ENCODE measurements at regions not wholly inside any gene's neighbourhood (a gene's known extent, or its start where the extent isn't known, plus 50 kb on each side); places are given as distances from the start of the nearest gene placed in this dataset.
"Not testable (repeated sequence)": the region's sequence is repeated elsewhere in the genome, so short reads cannot be mapped to it uniquely, and the experiment has no call there.

GRCh38 chr11:37246092-37246491 lies 648.1 kb upstream of the RAG2 start:
- H3K9me3 ChIP-seq (ENCODE audit: control insufficient read depth in 2 of 2, low read length in 2 of 2); H3K27me3 ChIP-seq (ENCODE audit: control insufficient read depth in 1 of 2, insufficient read depth in 2 of 2, low read length in 2 of 2); H3K36me3 ChIP-seq (ENCODE audit: control insufficient read depth in 2 of 2, insufficient read depth in 2 of 2, low read length in 2 of 2); H3K4me3 ChIP-seq (ENCODE audit: low read length in 2 of 2); H3K27ac ChIP-seq (ENCODE audit: low read length); H3K9ac ChIP-seq (ENCODE audit: low read length in 2 of 2); H3K4me1 ChIP-seq (ENCODE audit: control insufficient read depth, insufficient read depth, low read length): not testable (repeated sequence)

- no peak overlapping the region for H3K4me3 ChIP-seq (ENCODE audit: low read length in 2 of 2)
- no peaks in the 10 kb centered on the region for H3K9me3 ChIP-seq (ENCODE audit: control insufficient read depth in 2 of 2, low read length in 2 of 2)
- no peaks in the 10 kb centered on the region for H3K4me1 ChIP-seq (ENCODE audit: control insufficient read depth, insufficient read depth, low read length)
- H3K27me3 ChIP-seq (ENCODE audit: control insufficient read depth in 1 of 2, insufficient read depth in 2 of 2, low read length in 2 of 2): no peaks in the 10 kb centered on the region
- no peak overlapping the region for H3K27ac ChIP-seq (ENCODE audit: low read length)
- no peaks in the 10 kb centered on the region for H3K36me3 ChIP-seq (ENCODE audit: control insufficient read depth in 2 of 2, insufficient read depth in 2 of 2, low read length in 2 of 2)
- no peak overlapping the region for H3K9ac ChIP-seq (ENCODE audit: low read length in 2 of 2)
Observed at GRCh38 chr11:37230865-37231264, 632.8 kb upstream of the RAG2 start.

GRCh38 chr11:37223962-37224361 lies 625.9 kb upstream of the RAG2 start:
- Histone ChIP-seq H3K36me3 (ENCODE audit: control insufficient read depth in 2 of 2, insufficient read depth in 2 of 2, low read length in 2 of 2) (no peaks in the 10 kb centered on the region), H3K9me3 (ENCODE audit: control insufficient read depth in 2 of 2, low read length in 2 of 2) (no peaks in the 10 kb centered on the region), H3K27ac (ENCODE audit: low read length) (no peak overlapping the region), H3K4me1 (ENCODE audit: control insufficient read depth, insufficient read depth, low read length) (no peaks in the 10 kb centered on the region), H3K9ac (ENCODE audit: low read length in 2 of 2) (no peak overlapping the region), H3K4me3 (ENCODE audit: low read length in 2 of 2) (no peak overlapping the region), H3K27me3 (ENCODE audit: control insufficient read depth in 1 of 2, insufficient read depth in 2 of 2, low read length in 2 of 2) (no peaks in the 10 kb centered on the region)

GRCh38 chr11:37203006-37203405 lies 605.0 kb upstream of the RAG2 start:
- Histone ChIP-seq H3K27ac (ENCODE audit: low read length) (no peak overlapping the region), H3K36me3 (ENCODE audit: control insufficient read depth in 2 of 2, insufficient read depth in 2 of 2, low read length in 2 of 2) (no peaks in the 10 kb centered on the region), H3K27me3 (ENCODE audit: control insufficient read depth in 1 of 2, insufficient read depth in 2 of 2, low read length in 2 of 2) (no peaks in the 10 kb centered on the region), H3K9me3 (ENCODE audit: control insufficient read depth in 2 of 2, low read length in 2 of 2) (no peaks in the 10 kb centered on the region), H3K4me1 (ENCODE audit: control insufficient read depth, insufficient read depth, low read length) (no peaks in the 10 kb centered on the region), H3K4me3 (ENCODE audit: low read length in 2 of 2) (no peak overlapping the region), H3K9ac (ENCODE audit: low read length in 2 of 2) (no peak overlapping the region)

- H3K36me3 ChIP-seq (ENCODE audit: control insufficient read depth in 2 of 2, insufficient read depth in 2 of 2, low read length in 2 of 2): no peaks in the 10 kb centered on the region
- H3K27me3 ChIP-seq (ENCODE audit: control insufficient read depth in 1 of 2, insufficient read depth in 2 of 2, low read length in 2 of 2): no peaks in the 10 kb centered on the region
- no peak overlapping the region for H3K27ac ChIP-seq (ENCODE audit: low read length)
- no peak overlapping the region for H3K9ac ChIP-seq (ENCODE audit: low read length in 2 of 2)
- no peak overlapping the region for H3K4me3 ChIP-seq (ENCODE audit: low read length in 2 of 2)
- H3K4me1 ChIP-seq (ENCODE audit: control insufficient read depth, insufficient read depth, low read length): no peaks in the 10 kb centered on the region
- no peaks in the 10 kb centered on the region for H3K9me3 ChIP-seq (ENCODE audit: control insufficient read depth in 2 of 2, low read length in 2 of 2)
Observed at GRCh38 chr11:37199082-37199481, 601.0 kb upstream of the RAG2 start.

- H3K4me3 ChIP-seq (ENCODE audit: low read length in 2 of 2): no peak overlapping the region
- H3K4me1 ChIP-seq (ENCODE audit: control insufficient read depth, insufficient read depth, low read length): no peaks in the 10 kb centered on the region
- no peak overlapping the region for H3K9ac ChIP-seq (ENCODE audit: low read length in 2 of 2)
- no peak overlapping the region for H3K27ac ChIP-seq (ENCODE audit: low read length)
- H3K27me3 ChIP-seq (ENCODE audit: control insufficient read depth in 1 of 2, insufficient read depth in 2 of 2, low read length in 2 of 2): no peaks in the 10 kb centered on the region
- H3K9me3 ChIP-seq (ENCODE audit: control insufficient read depth in 2 of 2, low read length in 2 of 2): no peaks in the 10 kb centered on the region
- H3K36me3 ChIP-seq (ENCODE audit: control insufficient read depth in 2 of 2, insufficient read depth in 2 of 2, low read length in 2 of 2): no peaks in the 10 kb centered on the region
Observed at GRCh38 chr11:37184326-37184725, 586.3 kb upstream of the RAG2 start.

GRCh38 chr11:37182031-37182430 lies 584.0 kb upstream of the RAG2 start:
- Histone ChIP-seq H3K9ac (ENCODE audit: low read length in 2 of 2) (no peak overlapping the region), H3K36me3 (ENCODE audit: control insufficient read depth in 2 of 2, insufficient read depth in 2 of 2, low read length in 2 of 2) (no peaks in the 10 kb centered on the region), H3K4me3 (ENCODE audit: low read length in 2 of 2) (no peak overlapping the region)

GRCh38 chr11:37177721-37178120 lies 579.7 kb upstream of the RAG2 start:
- H3K36me3 ChIP-seq (ENCODE audit: control insufficient read depth in 2 of 2, insufficient read depth in 2 of 2, low read length in 2 of 2): no peaks in the 10 kb centered on the region
- H3K4me3 ChIP-seq (ENCODE audit: low read length in 2 of 2): no peak overlapping the region
- H3K9me3 ChIP-seq (ENCODE audit: control insufficient read depth in 2 of 2, low read length in 2 of 2): no peaks in the 10 kb centered on the region
- H3K9ac ChIP-seq (ENCODE audit: low read length in 2 of 2): no peak overlapping the region
- H3K27ac ChIP-seq (ENCODE audit: low read length): no peak overlapping the region
- no peaks in the 10 kb centered on the region for H3K27me3 ChIP-seq (ENCODE audit: control insufficient read depth in 1 of 2, insufficient read depth in 2 of 2, low read length in 2 of 2)
- H3K4me1 ChIP-seq (ENCODE audit: control insufficient read depth, insufficient read depth, low read length): no peaks in the 10 kb centered on the region

More at GRCh38 chr11:37182031-37182430, 584.0 kb upstream of the RAG2 start:
- no peak overlapping the region for H3K27ac ChIP-seq (ENCODE audit: low read length)
- H3K4me1 ChIP-seq (ENCODE audit: control insufficient read depth, insufficient read depth, low read length): no peaks in the 10 kb centered on the region
- no peaks in the 10 kb centered on the region for H3K9me3 ChIP-seq (ENCODE audit: control insufficient read depth in 2 of 2, low read length in 2 of 2)
- no peaks in the 10 kb centered on the region for H3K27me3 ChIP-seq (ENCODE audit: control insufficient read depth in 1 of 2, insufficient read depth in 2 of 2, low read length in 2 of 2)

GRCh38 chr11:37171451-37171850 lies 573.4 kb upstream of the RAG2 start:
- H3K4me3 ChIP-seq (ENCODE audit: low read length in 2 of 2): no peak overlapping the region
- no peaks in the 10 kb centered on the region for H3K36me3 ChIP-seq (ENCODE audit: control insufficient read depth in 2 of 2, insufficient read depth in 2 of 2, low read length in 2 of 2)
- H3K9me3 ChIP-seq (ENCODE audit: control insufficient read depth in 2 of 2, low read length in 2 of 2): no peaks in the 10 kb centered on the region
- no peak overlapping the region for H3K9ac ChIP-seq (ENCODE audit: low read length in 2 of 2)
- H3K27ac ChIP-seq (ENCODE audit: low read length): no peak overlapping the region
- no peaks in the 10 kb centered on the region for H3K27me3 ChIP-seq (ENCODE audit: control insufficient read depth in 1 of 2, insufficient read depth in 2 of 2, low read length in 2 of 2)
- H3K4me1 ChIP-seq (ENCODE audit: control insufficient read depth, insufficient read depth, low read length): no peaks in the 10 kb centered on the region

GRCh38 chr11:37170311-37170710 lies 572.3 kb upstream of the RAG2 start:
- Histone ChIP-seq H3K9me3 (ENCODE audit: control insufficient read depth in 2 of 2, low read length in 2 of 2) (no peaks in the 10 kb centered on the region), H3K9ac (ENCODE audit: low read length in 2 of 2) (no peak overlapping the region), H3K4me3 (ENCODE audit: low read length in 2 of 2) (no peak overlapping the region), H3K27me3 (ENCODE audit: control insufficient read depth in 1 of 2, insufficient read depth in 2 of 2, low read length in 2 of 2) (no peaks in the 10 kb centered on the region), H3K4me1 (ENCODE audit: control insufficient read depth, insufficient read depth, low read length) (no peaks in the 10 kb centered on the region), H3K36me3 (ENCODE audit: control insufficient read depth in 2 of 2, insufficient read depth in 2 of 2, low read length in 2 of 2) (no peaks in the 10 kb centered on the region), H3K27ac (ENCODE audit: low read length) (no peak overlapping the region)

GRCh38 chr11:37145434-37145833 lies 547.4 kb upstream of the RAG2 start:
- H3K4me3 ChIP-seq (ENCODE audit: low read length in 2 of 2); H3K9me3 ChIP-seq (ENCODE audit: control insufficient read depth in 2 of 2, low read length in 2 of 2); H3K27me3 ChIP-seq (ENCODE audit: control insufficient read depth in 1 of 2, insufficient read depth in 2 of 2, low read length in 2 of 2); H3K27ac ChIP-seq (ENCODE audit: low read length); H3K36me3 ChIP-seq (ENCODE audit: control insufficient read depth in 2 of 2, insufficient read depth in 2 of 2, low read length in 2 of 2); H3K9ac ChIP-seq (ENCODE audit: low read length in 2 of 2); H3K4me1 ChIP-seq (ENCODE audit: control insufficient read depth, insufficient read depth, low read length): not testable (repeated sequence)

GRCh38 chr11:37142591-37142990 lies 544.6 kb upstream of the RAG2 start:
- Histone ChIP-seq H3K4me3 (ENCODE audit: low read length in 2 of 2) (no peak overlapping the region), H3K27ac (ENCODE audit: low read length) (no peak overlapping the region), H3K4me1 (ENCODE audit: control insufficient read depth, insufficient read depth, low read length) (no peaks in the 10 kb centered on the region), H3K9me3 (ENCODE audit: control insufficient read depth in 2 of 2, low read length in 2 of 2) (no peaks in the 10 kb centered on the region), H3K36me3 (ENCODE audit: control insufficient read depth in 2 of 2, insufficient read depth in 2 of 2, low read length in 2 of 2) (no peaks in the 10 kb centered on the region), H3K9ac (ENCODE audit: low read length in 2 of 2) (no peak overlapping the region), H3K27me3 (ENCODE audit: control insufficient read depth in 1 of 2, insufficient read depth in 2 of 2, low read length in 2 of 2) (no peaks in the 10 kb centered on the region)
